NCI-H187 treated with DMSO at 0.1 percent for 48 hours (cell line): ENCODE measurements at regions not wholly inside any gene's neighbourhood (a gene's known extent, or its start where the extent isn't known, plus 50 kb on each side); places are given as distances from the start of the nearest gene placed in this dataset.

Experiments used
- DNase-seq: peaks from one replicate; lab custom pipeline; 2025; lab: John Stamatoyannopoulos, UW

DNA sequence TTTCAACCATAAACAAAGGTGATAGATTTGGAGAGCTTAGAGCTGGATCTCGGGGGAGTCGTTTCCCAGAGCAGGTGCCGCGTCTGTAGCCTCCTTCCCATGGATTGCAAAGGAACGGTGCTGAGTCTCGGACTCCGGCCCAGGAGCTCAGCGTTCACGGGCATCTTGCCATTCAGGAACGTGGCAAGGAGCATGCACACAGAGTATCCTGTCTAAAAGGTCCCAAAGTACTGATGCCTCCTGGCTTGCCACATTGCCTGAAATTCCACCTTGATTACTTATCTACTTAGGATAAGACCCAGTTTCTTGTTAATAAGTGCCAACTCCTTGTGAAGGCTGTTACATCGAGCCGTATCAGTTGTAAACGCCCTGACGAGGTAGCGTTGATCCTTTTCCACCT, 197.8 kb upstream of the MYT1L start:
- no peak for DNase-seq

DNA sequence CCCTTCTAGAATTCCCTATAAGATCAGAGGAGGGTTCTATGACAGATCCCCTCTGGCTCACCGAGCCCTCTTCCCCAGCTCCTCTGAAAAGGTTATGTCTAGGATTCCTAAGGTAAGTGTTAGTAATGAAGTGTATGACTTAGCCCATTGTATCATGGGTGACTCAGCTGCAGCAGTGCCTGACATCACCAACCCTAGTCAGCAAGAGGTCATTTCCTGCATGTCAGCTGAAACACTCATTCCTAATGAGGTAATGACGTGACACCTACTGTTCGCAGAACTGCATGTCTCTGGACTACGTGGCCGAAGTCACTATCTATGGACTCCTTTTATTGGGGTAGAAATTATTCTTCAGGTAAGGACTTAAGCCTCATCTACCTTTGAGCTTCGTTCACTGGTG, 196.1 kb upstream of the MYT1L start:
- no peak for DNase-seq

DNA sequence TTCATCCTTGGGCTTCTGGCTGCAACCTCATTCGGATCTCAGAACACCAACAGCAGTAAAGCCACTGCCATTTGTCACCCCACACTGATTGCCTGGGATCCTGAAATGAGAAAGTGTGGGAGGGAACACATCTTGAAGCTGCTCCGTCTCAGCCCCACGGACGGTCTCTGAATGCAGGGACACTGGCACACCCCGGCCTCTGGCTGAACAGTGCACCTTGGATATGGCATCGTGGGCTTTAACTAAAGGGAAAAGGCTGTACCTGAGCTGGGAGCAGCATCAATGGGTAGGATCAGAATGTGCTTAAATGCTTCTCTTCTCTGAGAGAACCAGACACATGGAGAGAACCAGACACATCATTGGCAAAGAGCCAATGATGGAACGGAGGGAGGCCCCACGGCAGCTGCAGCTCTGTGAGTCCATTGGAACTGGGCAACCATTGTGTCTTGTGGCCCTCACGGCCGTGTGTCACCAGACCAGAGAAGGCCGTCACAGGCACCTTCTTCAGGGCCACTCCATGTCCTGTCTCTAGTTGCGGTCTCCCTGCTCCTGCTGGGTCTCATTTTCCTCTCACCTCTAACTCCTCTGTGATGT, 193.4 kb upstream of the MYT1L start:
- DNase-seq = no peak

DNA sequence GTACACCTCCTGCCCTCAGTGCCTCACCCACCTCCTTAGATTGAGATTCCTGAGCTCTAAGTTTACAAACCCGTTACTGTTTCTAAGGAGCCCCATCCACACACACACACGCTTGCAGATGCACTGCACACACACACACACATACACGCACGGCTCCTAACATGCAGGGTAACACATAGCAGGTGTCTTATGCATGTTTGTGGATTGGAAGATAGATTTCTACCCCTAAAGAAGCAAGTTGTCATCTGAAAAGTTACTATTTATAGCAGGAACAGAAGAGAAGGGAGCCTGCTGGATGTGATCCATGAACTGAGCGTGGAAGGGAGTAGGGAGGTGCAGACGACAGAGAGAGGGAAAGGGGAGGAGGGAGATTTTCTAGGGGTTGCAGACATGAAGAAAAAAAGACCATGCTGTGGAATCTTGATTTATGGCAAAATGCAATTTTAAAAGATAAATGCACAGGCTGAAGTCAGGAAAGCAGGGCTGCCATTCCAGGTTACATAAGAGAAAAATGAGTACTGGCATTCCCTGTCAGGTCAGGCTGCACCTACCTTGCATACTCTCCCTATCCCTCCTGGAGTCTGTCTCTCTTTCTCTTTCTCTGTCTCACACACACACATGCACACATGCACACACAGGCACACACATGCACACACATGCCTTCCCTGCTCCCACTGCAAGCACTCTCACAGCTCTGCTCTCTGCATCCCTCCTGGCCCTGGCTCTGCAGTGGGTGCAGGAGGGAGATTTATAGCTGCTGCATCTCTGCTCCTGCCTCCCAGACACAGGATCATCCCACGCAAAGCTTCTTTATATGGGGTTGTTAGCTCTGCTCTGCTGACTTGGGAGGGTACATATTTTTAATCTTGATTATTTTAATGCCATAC, 192.6 kb upstream of the MYT1L start:
- DNase-seq = no peak

DNA sequence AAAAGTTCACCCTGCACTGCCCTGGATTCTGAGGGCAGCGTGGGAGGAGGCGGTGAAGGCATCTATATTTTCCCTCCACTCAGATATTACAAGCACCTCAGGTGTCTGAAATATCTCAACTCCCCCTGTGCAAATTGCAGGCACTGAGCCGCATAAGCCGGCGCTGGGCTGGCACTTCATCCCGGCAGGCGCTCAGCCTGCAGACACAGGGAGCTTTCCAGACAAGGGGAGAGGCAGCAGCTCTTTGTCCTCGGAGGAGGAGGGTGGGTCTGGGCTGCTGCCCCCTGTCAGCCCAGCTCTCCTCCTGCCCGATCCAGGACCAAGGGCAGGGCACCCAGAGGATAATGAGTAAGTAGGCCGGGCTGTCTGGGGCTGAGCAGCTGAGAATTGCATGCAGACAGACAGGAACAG, 189.3 kb upstream of the MYT1L start:
- DNase-seq = no peak

DNA sequence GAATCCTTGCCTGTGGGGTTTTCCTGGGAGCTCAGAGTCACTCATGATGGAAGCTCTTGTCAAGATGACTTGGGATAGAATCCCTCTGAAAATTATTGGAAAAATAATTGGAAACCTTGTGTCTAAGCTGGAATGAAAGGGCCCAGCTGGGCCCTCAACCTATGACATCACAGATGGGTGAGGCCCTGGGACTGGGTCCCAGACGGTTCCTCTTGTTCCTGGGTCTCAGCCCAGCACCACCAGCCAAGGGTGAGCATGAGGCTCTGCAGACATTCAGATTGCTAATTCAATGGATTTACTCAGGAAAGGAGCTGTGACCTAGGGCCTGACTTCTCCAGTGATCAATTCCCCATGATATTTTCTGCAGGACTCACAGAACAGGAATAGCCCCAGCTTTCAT, 188.3 kb upstream of the MYT1L start:
- DNase-seq = no peak

DNA sequence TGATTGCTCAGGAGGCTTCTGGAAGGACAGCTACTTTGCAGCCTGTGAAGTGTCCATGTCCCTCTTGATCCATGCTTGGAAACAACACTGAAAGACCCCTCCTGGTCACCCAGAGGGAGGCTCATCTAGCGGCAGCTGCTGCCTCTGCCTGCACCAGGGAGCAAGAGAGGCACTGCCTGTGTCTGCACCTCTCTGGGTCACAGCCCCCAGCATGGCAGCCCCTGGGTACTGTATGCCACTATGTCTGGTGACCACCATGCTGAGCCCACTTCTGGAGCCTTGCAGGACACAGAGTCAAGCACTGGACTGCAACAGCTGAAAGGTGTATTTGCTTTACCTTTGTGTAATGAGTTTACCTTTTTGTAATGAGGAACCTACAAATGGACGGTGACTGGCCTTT, 186.3 kb upstream of the MYT1L start:
- no peak for DNase-seq

DNA sequence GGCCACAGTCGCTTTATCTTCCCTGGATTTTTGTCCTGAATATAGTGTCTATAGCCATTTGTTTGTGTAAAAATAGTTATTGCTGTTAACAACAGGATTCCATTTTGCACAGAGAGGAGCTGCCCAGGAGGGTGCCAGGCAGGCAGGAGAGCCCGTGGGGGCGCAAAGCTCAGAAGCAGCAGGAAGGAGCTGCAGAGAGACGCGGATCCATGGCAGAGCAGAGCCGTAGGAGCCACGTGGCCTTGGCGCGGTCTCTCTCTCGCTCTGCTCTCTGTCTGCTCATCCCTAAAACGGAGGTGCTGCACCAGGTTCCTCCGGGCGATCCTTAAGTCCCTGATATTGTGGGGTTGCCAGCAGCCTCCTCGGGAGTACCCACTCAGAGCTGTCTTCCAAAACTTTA, 185.3 kb upstream of the MYT1L start:
- DNase-seq = no peak

DNA sequence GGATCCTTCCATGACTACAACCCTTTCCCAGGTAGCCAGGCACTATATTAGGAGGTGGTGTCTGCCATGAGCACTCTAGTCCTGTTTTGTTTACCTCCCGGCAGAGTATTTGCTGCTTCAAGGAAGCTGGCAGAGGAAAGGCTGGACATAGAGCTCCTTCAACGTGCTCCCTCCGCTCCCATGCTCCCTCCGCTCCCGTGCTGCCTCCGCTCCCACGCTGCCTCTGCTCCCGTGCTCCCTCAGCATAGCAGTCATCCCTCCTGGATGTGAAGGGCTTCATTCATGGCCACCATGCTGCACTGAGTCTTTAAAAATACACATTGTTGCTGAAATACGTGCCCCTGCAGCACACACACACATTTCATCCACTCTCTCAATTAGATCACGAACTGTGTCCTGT, 181.9 kb upstream of the MYT1L start:
- no peak for DNase-seq

DNA sequence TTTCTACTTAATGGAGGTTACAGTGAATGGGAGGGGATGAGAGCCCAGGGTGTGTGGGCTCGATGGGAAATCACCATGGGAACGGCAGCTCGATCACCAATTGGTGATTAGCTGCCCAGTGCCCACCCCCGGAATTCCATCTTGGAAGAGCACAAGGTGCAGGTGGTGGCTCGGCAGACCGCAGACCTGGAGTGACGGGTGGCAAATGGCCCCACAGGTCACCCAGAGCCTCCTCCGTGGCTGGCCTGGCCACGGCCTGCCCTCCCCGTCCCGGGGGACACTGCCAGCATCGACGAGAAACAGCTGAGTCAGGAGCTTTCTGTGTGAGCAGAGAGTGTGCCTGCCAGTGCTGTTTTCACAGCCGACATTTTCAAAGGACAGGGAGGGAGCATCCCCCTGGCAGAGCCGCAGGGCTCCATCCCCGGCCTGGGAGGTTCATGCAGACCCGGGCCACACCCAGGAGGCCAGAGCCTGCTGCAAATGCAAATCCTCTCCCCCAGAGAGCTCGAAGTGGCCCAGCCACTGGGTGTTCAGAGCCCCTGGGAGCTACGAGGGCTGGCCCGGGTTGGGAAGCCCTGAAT, 176.4 kb upstream of the MYT1L start:
- no peak for DNase-seq

DNA sequence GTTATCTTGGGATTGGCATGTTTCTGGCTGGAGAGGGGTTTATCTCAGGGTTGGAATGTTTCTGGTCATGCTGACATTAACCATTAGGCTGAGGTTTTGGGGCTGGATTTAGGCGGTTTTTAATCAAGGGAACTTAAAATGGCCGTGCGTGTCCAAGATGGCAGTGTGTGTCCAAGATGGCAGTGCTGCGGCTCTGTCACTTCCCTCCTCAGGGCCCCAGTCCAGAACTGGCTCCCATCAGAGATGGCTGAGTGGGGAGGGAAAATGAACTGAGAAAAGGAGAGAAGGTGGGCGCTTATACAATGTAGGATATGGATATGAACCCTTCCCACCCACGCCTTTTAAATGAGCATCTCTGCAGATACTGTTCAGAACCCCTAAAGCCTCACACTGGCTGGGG, 175.5 kb upstream of the MYT1L start:
- DNase-seq = no peak

DNA sequence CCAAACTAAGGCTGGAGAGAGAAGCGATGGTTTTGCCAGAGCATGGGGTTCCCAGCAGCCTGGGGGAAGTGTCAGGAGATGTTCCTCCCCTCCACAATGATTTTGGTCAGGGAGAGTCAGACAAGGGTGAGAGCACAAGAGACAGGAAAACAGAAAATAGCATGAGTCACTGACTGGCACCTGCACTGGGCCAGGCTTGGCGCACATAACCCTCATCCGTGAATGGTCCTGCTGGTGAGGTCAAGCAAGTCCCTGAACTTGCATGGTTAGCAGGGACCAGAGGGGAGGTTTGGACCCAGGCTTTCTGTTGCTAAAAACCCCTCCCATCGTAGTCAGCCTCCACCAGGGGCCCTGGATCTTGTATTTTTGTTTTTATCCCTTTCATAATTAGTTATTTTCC, 174.5 kb upstream of the MYT1L start:
- DNase-seq = no peak

DNA sequence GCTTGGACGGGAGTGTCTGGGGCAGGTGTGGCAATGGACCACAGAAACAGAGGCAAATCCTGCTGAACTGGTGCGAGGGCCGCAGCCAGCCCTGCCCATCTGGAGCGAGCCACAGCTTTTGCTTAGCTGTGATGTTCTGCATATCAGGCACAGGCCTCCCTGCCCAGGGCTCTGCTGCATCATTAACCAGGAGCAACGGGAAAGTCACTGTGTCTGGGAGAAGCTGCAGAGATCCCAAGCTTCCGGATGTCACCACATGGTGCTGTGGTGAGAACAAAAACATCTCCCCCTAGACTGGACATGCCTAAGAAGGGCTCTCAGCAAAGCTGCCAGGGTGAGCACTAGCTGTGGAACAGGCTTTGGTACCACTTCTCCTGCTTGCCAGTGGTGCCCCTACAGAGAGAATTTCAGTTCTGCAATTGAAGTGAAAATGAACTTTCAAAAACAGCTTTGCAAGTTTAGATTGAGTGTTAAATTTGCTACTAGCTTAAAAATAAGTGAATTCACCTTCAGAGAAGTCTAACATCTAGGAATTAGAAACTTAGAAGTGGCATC, 172.9 kb upstream of the MYT1L start:
- DNase-seq = no peak

DNA sequence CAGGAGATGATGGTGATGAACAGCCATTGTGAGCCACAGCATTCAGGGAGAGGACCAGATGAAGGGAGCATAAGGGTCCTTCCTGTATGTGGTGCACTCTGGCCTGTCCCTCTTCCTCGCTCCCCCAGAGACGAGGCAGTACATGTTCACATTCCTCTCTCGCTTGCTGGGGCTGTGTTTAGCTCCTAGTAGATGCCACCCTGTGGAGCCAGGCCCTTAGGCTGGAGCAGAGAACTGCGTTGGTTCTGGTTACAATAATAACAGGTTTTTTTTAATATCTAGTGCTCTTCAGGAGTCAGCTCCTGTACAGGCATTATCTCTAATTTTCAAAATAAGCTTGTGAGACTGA, 171.1 kb upstream of the MYT1L start:
- DNase-seq = no peak

DNA sequence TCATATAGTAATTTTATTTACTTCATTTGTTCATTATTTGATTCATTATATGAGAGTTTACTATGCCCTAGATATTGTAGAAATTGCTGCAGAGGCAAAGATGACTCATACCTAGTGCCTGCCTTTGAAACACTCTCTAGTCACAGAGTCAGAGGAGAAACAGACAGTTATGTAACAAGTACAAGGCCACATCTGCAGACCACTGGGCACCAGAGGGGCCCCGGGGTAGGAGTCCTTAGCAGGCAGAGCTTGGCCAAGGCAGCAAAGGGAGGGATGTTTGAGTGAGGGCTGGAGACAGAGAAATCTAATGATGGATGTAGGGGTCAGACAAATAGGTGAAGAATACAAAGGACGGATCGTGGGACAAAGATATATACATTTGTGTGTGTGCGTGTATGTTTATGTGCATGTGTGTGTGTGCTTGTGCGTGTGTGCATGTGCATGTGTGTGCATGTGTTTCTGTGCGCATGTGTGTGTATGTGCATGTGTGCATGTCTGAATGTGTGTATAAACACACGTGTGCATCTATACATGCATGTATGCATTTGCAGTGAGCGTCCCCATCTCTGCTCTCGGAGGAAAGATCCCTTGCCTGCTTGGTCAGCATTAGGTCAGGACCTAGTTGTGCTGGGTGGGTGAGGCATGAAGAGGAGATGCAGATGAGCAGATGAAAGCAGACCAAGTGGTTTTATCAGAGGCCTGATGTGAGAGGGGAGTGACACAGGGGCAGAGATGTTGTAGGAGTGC, 170.6 kb upstream of the MYT1L start:
- no peak for DNase-seq

DNA sequence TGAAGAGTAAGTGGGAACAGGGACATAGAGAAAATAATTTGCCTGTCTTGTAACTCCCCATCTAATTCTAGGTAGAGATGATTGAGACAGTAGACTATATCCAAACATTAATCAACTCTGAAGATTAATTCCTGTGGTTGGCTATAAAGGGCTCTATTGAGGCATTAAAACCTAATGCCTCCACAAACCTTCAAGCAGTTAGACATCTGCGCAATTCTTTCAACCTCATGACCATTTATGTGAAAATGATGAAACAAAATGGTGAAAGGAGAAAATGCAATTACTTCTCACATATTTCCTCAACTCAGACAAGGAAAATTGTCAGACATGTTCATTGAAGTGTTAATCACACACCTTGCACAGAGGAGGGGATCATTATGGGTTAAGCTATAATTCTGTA, 164.5 kb upstream of the MYT1L start:
- DNase-seq = no peak

DNA sequence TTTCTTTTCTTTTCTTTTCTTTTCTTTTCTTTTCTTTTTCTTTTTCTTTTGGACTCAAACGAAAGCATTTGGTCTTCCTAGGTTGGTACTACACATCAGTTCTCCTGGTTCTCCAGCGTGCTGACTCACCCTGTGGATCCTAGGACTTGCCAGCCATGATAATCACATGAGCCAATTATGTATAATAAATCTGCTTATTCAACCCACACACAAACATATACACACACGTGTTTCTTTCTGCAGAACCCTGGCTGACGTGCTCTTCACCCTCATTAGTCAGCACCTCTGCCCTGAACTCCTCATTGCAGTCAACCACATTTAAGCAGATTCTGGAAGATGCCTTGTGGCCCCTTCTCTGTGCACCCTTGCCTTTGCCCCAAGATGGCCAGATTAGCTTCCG, 162.4 kb upstream of the MYT1L start:
- no peak for DNase-seq

DNA sequence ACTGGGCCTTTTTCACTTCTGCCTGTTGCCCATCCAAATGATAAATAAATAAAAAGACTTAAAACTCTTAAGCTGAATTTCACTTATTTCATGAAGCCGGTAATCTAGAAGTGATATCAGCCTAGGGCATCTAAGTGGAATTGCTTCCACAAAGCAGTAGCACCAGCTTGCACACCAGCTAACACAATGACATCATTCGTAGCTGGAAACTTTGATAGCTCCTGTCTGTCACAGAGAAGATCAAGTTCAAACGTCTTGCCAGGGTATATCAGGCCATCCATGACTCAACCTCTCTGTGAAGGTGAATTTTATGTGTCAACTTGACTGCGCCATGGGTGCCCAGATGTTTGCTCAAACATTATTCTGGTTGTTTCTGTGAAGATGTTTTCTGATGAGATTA, 161.7 kb upstream of the MYT1L start:
- DNase-seq = no peak

DNA sequence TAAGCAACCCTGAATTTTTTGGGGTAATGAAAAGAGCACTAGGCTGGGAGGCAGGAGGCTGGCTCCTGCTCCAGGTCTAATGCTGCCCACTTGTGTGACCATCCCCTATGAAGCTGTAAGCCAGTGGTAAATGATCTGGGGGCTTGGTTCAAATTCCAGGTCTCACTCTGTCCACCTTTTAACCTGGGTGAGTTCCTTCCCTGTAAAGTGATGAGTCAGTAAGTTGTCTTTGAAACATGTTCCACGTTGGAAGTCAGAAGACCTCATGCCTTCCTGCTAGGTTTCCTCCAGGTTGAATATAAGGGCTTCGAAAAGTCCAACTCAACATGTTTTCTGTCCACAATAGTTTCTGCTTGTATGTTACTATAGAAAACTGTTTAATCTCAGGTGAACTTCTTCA, 160.9 kb upstream of the MYT1L start:
- DNase-seq = no peak

DNA sequence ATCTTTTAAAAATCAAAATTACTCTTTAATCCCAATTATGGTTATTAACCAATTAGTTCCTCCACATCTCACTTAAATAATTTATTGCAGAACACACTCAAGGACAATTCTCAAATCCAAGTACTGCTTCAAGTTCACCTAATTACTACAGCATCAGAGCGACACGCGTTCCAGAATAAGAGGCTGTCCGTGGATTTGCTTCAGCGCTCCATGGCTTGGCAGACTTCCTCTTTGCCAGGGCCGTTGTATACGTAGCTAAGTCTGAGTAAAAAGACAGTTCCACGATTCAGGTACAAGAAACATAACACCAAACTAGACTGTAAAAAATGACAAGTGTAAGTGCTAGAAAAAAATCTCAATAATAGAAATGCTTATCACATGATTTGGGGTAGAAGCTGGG, 153.2 kb upstream of the MYT1L start:
- DNase-seq = no peak

DNA sequence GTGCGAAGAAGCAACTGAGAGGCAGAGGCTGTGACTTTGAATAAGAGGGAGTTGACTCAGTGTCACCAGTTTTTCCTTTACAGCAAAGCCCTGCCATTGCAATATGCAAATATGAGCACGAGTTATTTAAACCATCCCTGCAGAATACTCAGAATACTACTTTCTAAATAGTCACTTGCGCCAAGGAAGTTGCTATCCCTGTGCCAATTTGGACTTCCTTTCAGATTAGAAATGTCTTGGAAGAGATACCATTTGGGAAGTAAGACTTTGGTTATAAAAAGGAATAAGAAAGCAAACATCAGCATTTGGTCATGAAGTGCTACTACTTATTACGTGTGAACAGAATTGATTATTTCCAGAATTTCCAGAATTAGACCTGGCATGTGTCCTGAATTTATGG, 151.8 kb upstream of the MYT1L start:
- DNase-seq = no peak

DNA sequence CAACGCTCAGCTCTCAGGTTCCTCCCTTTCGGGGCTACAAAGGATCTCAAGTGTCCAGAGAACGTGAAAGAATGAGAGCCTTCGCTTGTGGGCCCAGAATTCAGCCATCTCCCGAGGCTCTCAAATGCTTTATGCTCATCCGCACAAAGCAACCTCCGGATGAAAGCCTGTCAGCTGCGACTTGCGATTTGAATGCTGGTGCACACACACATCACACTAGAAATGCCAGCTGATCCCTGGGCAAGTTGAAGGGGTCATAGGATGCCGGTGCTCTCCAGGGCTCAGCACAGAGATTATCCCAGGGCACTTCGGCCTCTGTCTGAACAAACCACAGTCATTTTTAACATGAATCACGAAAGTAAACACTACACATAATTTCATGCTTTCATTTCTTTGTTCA, 141.8 kb upstream of the MYT1L start:
- DNase-seq = no peak

DNA sequence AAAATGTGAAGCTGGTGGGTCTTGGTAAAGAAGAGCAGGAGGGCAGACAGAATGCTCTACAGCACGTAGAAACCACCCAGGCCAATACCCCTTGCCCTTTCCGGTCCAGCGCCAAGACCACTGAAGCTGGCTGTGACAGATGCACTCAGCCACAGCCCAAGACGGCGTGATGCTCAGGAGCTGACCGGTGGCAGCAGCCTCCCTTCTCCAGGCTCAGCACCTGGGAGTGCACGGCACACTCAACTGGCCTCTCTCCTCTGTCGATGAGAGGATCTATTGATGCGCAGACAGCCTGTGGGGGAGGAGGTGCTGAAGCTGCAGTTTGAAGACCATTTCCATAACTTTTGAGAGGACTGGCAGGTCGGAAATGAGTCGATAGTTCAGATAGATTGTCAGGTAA, 141.0 kb upstream of the MYT1L start:
- no peak for DNase-seq
